AG04449 (cell line): ENCODE measurements at regions not wholly inside any gene's neighbourhood (a gene's known extent, or its start where the extent isn't known, plus 50 kb on each side); places are given as distances from the start of the nearest gene placed in this dataset.

ENCODE experiments used
- CTCF ChIA-PET: fragments of 350-600 bp; formaldehyde crosslinking; extraction: SDS; loops from one replicate; lab custom pipeline; 2021; ENCODE audit warnings: antibody characterized with exemption; lab: Yijun Ruan, JAX
- POLR2A ChIA-PET: fragments of 400-600, 350-600 bp; formaldehyde crosslinking; extraction: SDS; loops from one replicate; lab custom pipeline; 2020; ENCODE audit warnings: antibody characterized with exemption, inconsistent platforms; lab: Yijun Ruan, JAX
- DNase-seq: peaks from one replicate; pipeline ENCODE4 v3.0.0-alpha.2; 2010; ENCODE audit warnings: low read depth, low spot score
- H3K4me3 ChIP-seq: 2 replicates; pipeline ENCODE4 v1.5.1; 2011; ENCODE audit warnings: low read depth, mild to moderate bottlenecking, control low read depth, low read length
- CTCF ChIP-seq: IDR thresholded peaks from one replicate; pipeline ENCODE4 v1.5.1; 2011; ENCODE audit warnings: mild to moderate bottlenecking, moderate library complexity, low read length, control low read depth, inconsistent platforms; ENCODE audit not compliant: insufficient read depth; ENCODE audit errors: missing control alignments

DNA sequence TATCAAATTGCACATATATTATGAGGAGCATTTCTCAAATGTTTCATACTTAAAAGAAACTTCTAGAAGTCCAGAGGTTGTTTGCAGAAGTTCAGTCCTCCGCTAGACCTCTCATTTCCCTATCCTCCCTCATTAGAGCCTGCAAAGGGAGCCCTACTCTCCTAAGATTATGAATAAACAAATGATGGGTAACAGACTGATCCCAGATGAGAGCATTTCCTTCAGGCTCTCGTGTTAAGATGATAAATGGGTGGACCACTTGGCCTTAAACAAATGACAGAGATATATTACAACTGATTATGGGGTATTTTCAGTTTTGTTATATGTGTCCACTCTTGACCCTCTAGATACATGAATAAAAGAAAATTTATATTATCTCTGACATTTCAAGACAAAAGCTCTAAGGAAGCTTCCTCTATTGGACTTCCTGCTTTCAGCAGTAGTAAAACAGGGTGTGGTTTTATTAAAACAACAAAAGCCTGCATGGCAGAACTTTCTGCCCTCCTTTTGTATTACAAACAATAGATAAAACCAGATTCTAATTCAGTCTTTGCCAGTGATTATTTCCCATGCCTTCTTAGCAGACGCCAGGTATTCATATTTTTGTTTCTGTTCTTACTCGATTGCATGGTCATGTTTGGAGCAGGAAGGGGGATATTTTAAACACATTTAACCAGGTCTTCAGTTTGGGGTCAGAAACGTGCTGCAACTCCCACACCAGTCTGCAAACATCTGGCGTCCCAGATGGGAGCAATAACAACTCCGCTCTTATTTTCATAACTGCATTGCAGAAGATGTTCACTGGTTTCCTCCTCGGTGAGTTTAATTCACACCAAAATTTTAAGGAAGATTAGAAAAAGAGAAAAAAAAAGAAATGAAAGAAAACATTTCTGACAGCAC, 52.4 kb upstream of the FAM204A start:
- no peak for TF ChIP-seq CTCF
- POLR2A ChIA-PET = no interaction called here
- no peak for DNase-seq
- CTCF ChIA-PET = no interaction called here
- H3K4me3 ChIP-seq = no peak overlapping the region

DNA sequence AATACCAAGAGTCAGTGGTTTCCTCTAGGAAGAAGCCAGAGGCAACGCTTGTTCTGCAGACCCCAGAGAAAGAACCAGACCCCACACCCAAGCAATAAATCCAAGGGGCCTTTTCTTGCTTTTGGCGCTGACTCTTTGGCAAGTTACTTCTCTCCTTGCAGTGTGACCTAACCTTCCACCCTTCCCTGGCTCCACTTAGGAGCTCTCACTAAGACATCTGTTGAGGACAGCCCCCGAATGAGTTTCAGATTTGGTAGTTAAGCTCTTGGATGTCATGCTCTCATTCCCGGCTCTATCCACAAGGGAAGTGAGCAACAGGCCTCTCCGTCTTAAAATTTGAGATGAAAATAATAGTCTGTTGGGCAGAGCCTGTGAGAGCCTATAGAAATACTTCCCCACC, 50.6 kb upstream of the FAM204A start:
- ChIA-PET POLR2A (no interaction called here), CTCF (no interaction called here)
- TF ChIP-seq CTCF = no peak
- no peak overlapping the region for H3K4me3 ChIP-seq
- no peak for DNase-seq
